ENCODE measurements at regions not wholly inside any gene's neighbourhood (a gene's known extent, or its start where the extent isn't known, plus 50 kb on each side); places are given as distances from the start of the nearest gene placed in this dataset.

- no peaks in the 10 kb centered on the region for H3K4me1 ChIP-seq (ENCODE audit: insufficient read depth, low read length)
- H3K9ac ChIP-seq (ENCODE audit: insufficient read depth, low read depth, low read length) = no peak overlapping the region
- H3K27ac ChIP-seq (ENCODE audit: extremely low read length, insufficient read depth, low read length) = no peak overlapping the region
- FAIRE-seq (no peak), DNase-seq (ENCODE audit: low spot score) (no peak), ATAC-seq (no peak)
- H3K79me2 ChIP-seq (ENCODE audit: insufficient read depth, low read length) = no peaks in the 10 kb centered on the region
- H3K4me2 ChIP-seq (ENCODE audit: low read depth, low read length) = no peak overlapping the region
- intact Hi-C loops (cut with micrococcal nuclease; ENCODE audit: unreplicated experiment) (no loop called here), in situ Hi-C loops (cut with HindIII; ENCODE audit: extremely low pct_ligation_motif_present, low pct_unique_long_range_greater_than_20kb) (no loop called here)
- ChIA-PET CTCF (ENCODE audit: low intra/inter-chr PET ratio, low total read pairs) (no interaction called here), POLR2A (no interaction called here)
- H3K9me3 ChIP-seq (ENCODE audit: low read length) = no peaks in the 10 kb centered on the region
- H4K20me1 ChIP-seq (ENCODE audit: insufficient read depth, low read length) = no peaks in the 10 kb centered on the region
- no peak for TF ChIP-seq TP53 (CRISPR knock-in tag; conservative IDR thresholded peaks at IDR 0.05)
- TF ChIP-seq ZXDC (CRISPR knock-in tag; IDR thresholded peaks at IDR 0.05) = no peak
- TF ChIP-seq ZBTB44 (CRISPR knock-in tag; IDR thresholded peaks at IDR 0.05) = no peak
- no peak for TF ChIP-seq ZNF431 (CRISPR knock-in tag; IDR thresholded peaks at IDR 0.05; ENCODE audit: borderline replicate concordance, low read depth)
- no peak for TF ChIP-seq ZBTB14 (CRISPR knock-in tag; IDR thresholded peaks at IDR 0.05)
- TF ChIP-seq EZH2 (conservative IDR thresholded peaks at IDR 0.05; ENCODE audit: low read depth, low read length) = no peak
- no peak for TF ChIP-seq NCOA2 (CRISPR knock-in tag; IDR thresholded peaks at IDR 0.05)
- no peak for TF ChIP-seq FOXA1 (IDR thresholded peaks at IDR 0.05)
- TF ChIP-seq FOXA1 (CRISPR knock-in tag; IDR thresholded peaks at IDR 0.05) = no peak
- no peak for TF ChIP-seq SP1 (IDR thresholded peaks at IDR 0.05)
- TF ChIP-seq SP1 (CRISPR knock-in tag; IDR thresholded peaks at IDR 0.05) = no peak
- no peak for TF ChIP-seq ZNF839 (CRISPR knock-in tag; IDR thresholded peaks at IDR 0.05; ENCODE audit: borderline replicate concordance)
- TF ChIP-seq CBFB (CRISPR knock-in tag; IDR thresholded peaks at IDR 0.05) = no peak
- no peak for TF ChIP-seq ZNF7 (CRISPR knock-in tag; IDR thresholded peaks at IDR 0.05)
- no peak for TF ChIP-seq YEATS4 (CRISPR knock-in tag; IDR thresholded peaks at IDR 0.05; ENCODE audit: borderline replicate concordance)
- no peak for TF ChIP-seq NFIB (CRISPR knock-in tag; IDR thresholded peaks at IDR 0.05; ENCODE audit: borderline replicate concordance)
- TF ChIP-seq MYNN (CRISPR knock-in tag; IDR thresholded peaks at IDR 0.05; ENCODE audit: low read depth) = no peak
- TF ChIP-seq TERF1 (CRISPR knock-in tag; IDR thresholded peaks at IDR 0.05) = no peak
- TF ChIP-seq AHR (CRISPR knock-in tag; IDR thresholded peaks at IDR 0.05) = no peak
- H3K4me3 ChIP-seq (replicated peaks in 1 of 3; ENCODE audit: insufficient read depth in 1 of 3, low read depth in 2 of 3, low read length in 3 of 3) = no peak overlapping the region
- no peaks in the 10 kb centered on the region for H3K36me3 ChIP-seq (replicated peaks in 1 of 2; ENCODE audit: control insufficient read depth in 1 of 2, insufficient read depth in 2 of 2, low read length in 2 of 2)
- no peaks in the 10 kb centered on the region for H3K27me3 ChIP-seq (ENCODE audit: control insufficient read depth in 1 of 2, insufficient read depth in 2 of 2, low read length in 2 of 2)
- BruUV-seq (replicated peaks) = no TSS peak
- H2AFZ ChIP-seq (ENCODE audit: low read length) = no peak overlapping the region
These were observed 261.3 kb downstream of the CDH19 start for GRCh38 chr18:66342577-66342976.
